Sigmoid colon (tissue), 6 donors: ENCODE measurements at regions not wholly inside any gene's neighbourhood (a gene's known extent, or its start where the extent isn't known, plus 50 kb on each side); places are given as distances from the start of the nearest gene placed in this dataset.
"Not testable (repeated sequence)": the region's sequence is repeated elsewhere in the genome, so short reads cannot be mapped to it uniquely, and the experiment has no call there.

ENCODE experiments used
- DNase-seq: peaks from one replicate; pipeline ENCODE4 v3.0.0-alpha.2; 2019
- H3K27ac ChIP-seq, 4 donors: fragments of 200-600 bp; sonication (generic); one replicate each; pipeline ENCODE4 v1.5.1; 2016 to 2019; ENCODE audit warnings: mild to moderate bottlenecking in 1 of 4
- H3K27me3 ChIP-seq, 3 donors: fragments of 200-600 bp; sonication (generic); one replicate each; pipeline ENCODE4 v1.5.1; 2019; ENCODE audit warnings: mild to moderate bottlenecking in 1 of 3
- H3K36me3 ChIP-seq, 4 donors: fragments of 200-600 bp; sonication (generic); one replicate each; pipeline ENCODE4 v1.5.1; 2016 to 2019
- H3K4me1 ChIP-seq, 4 donors: fragments of 200-600 bp; sonication (generic); one replicate each; pipeline ENCODE4 v1.5.1; 2017 to 2019
- H3K4me3 ChIP-seq, 4 donors: fragments of 200-600 bp; sonication (generic); one replicate each; pipeline ENCODE4 v1.5.1; 2017 to 2019; ENCODE audit warnings: mild to moderate bottlenecking in 2 of 4, moderate library complexity in 1 of 4
- H3K9me3 ChIP-seq, 4 donors: fragments of 200-600 bp in 3 of 4; sonication (generic) in 3 of 4; one replicate each; pipeline versions ENCODE4 v1.5.1 to v1.6.1; 2013 to 2019
- EP300 ChIP-seq, 4 donors: sonication (generic); formaldehyde crosslinking; IDR thresholded peaks; one replicate each; pipeline ENCODE4 v1.6.1; 2017; ENCODE audit warnings: antibody characterized with exemption in 4 of 4
- POLR2A ChIP-seq, 2 donors: fragments of 450-650 bp; IDR thresholded peaks; one replicate each; pipeline ENCODE4 v1.6.1; 2016; ENCODE audit warnings: antibody characterized with exemption in 2 of 2, mild to moderate bottlenecking in 2 of 2, moderate library complexity in 2 of 2
- POLR2AphosphoS5 ChIP-seq, 4 donors: sonication (generic); formaldehyde crosslinking; IDR thresholded peaks; one replicate each; pipeline ENCODE4 v1.6.1; 2017; ENCODE audit warnings: antibody characterized with exemption in 4 of 4
- WGBS, 2 donors: extraction: QIAGEN DNeasy Blood & Tissue Kit; methylation state at CpG; one replicate each; pipeline ENCODE4 v1.1.7; 2013; 5-methylcytosine and 5-hydroxymethylcytosine counted together
- intact Hi-C: fragments of 100-400 bp; cut with DNase I; formaldehyde crosslinking; loops from one replicate; pipeline ENCODE4 v1.15.1; 2023
- TF ChIP-seq, protein P1 (sequence below), 4 experiments: fragments of 450-650 bp in 3 of 4; fragments of 200-600 bp in 1 of 4; IDR thresholded peaks; one replicate each; pipeline ENCODE4 v1.5.1; 2016 to 2019; ENCODE audit warnings: antibody characterized with exemption in 4 of 4, mild to moderate bottlenecking in 3 of 4, moderate library complexity in 2 of 4
- donor health status: healthy with polysubstance abuse.
- donor health status: healthy.

DNA sequence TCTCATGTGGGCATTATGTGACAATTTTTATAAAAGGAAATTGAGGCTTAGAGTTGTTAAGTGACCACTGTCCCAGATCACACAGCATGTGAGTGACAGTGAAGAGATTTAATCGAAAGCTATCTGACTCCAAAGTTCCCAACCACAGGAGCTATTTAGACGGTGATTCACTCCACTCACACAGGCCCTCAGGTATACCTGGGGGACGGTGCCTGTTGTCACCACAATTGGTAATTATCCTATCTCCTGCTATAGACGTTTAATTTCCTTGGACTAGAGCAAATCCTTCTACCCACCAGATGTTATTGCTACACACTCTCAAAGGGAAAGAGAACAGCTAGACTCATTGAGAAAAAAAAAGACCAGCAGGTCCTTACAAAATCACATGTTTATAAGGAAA lies 145.5 kb downstream of the KLF6 start:
- intact Hi-C loops = no loop called here
- Histone ChIP-seq H3K36me3 (no peaks in the 10 kb centered on the region), H3K27me3 (no peaks in the 10 kb centered on the region), H3K4me1 (no peaks in the 10 kb centered on the region), H3K9me3 (no peaks in the 10 kb centered on the region), H3K27ac (no peak overlapping the region), H3K4me3 (no peak overlapping the region)
- no peak for DNase-seq
- 83 to 87% methylated on average over 4 of the region's 4 CpGs for WGBS, 2 donors
- no peak for TF ChIP-seq POLR2A (IDR thresholded peaks at IDR 0.05)
- no peak for TF ChIP-seq EP300 (IDR thresholded peaks at IDR 0.05)
- TF ChIP-seq, protein P1, sequence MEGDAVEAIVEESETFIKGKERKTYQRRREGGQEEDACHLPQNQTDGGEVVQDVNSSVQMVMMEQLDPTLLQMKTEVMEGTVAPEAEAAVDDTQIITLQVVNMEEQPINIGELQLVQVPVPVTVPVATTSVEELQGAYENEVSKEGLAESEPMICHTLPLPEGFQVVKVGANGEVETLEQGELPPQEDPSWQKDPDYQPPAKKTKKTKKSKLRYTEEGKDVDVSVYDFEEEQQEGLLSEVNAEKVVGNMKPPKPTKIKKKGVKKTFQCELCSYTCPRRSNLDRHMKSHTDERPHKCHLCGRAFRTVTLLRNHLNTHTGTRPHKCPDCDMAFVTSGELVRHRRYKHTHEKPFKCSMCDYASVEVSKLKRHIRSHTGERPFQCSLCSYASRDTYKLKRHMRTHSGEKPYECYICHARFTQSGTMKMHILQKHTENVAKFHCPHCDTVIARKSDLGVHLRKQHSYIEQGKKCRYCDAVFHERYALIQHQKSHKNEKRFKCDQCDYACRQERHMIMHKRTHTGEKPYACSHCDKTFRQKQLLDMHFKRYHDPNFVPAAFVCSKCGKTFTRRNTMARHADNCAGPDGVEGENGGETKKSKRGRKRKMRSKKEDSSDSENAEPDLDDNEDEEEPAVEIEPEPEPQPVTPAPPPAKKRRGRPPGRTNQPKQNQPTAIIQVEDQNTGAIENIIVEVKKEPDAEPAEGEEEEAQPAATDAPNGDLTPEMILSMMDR (IDR thresholded peaks at IDR 0.05) = no peak
- TF ChIP-seq POLR2AphosphoS5 (IDR thresholded peaks at IDR 0.05) = no peak

DNA sequence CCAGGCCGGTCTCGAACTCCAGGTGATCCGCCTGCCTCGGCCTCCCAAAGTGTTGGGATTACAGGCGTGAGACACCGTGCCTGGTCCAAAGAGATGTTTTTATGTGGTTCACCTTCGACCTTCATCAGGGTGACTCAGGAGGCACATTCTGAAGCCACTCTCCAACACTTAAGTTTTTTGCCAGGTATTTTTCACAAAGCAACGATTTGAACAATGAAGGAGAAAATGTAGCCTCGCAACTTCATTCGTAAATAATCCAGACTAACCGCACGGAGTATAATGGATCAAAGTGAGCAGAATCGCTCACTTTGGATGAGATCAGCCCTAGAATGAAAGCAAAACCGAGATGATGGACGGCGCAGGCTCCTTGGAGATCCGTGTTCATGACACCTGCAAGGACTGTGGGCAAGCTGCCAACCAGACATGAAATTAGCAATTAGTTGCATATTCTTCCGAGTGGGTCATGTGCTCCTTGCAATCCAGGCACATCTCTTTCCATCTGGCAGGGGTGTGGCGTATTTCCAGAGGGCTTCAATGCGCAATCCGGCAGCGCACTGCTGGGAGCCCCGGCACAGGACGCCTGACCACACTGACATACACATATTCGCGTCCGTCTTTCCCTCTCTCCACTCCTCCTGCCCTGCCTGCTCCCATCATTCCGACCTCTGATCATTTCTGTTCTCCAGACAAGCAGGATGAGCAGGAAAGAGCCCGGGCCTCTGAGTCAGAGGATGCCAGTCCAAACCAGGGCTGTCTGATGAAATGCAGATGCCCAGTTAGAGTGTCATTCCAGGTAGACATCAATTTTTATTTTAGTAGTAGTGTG lies 148.4 kb downstream of the KLF6 start:
- WGBS, 2 donors = 93 to 94% methylated on average over 29 of the region's 29 CpGs
- H3K9me3 ChIP-seq = no peaks in the 10 kb centered on the region
- H3K4me3 ChIP-seq = no peak overlapping the region
- no peak for TF ChIP-seq POLR2A (IDR thresholded peaks at IDR 0.05)
- no peak for TF ChIP-seq POLR2AphosphoS5 (IDR thresholded peaks at IDR 0.05)
- no peak for TF ChIP-seq EP300 (IDR thresholded peaks at IDR 0.05)
- TF ChIP-seq, protein P1 (IDR thresholded peaks at IDR 0.05) = no peak
- no peaks in the 10 kb centered on the region for H3K36me3 ChIP-seq
- intact Hi-C loops = no loop called here
- H3K4me1 ChIP-seq = no peaks in the 10 kb centered on the region
- no peak overlapping the region for H3K27ac ChIP-seq
- H3K27me3 ChIP-seq = no peaks in the 10 kb centered on the region
- DNase-seq = no peak

DNA sequence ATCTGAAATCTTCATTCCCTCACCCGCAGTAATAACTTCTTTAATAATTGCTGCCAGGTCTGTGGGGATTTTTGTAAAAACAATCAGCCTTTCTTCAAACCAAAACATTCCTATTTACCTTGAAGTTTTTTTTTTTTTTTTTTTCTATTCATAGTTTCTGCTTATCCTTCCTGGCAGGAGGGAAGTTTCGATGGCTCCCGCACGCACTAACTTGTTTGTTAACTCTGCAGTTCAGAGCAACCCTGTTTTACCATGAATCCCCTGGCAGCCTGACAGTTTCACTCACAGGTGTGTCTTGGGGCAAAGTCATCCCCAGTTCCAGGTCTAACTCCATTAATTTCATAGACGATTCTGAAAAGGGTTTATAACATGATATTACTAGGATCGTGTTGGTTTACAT lies 149.3 kb downstream of the KLF6 start:
- no peaks in the 10 kb centered on the region for H3K36me3 ChIP-seq
- no peak overlapping the region for H3K4me3 ChIP-seq
- H3K27ac ChIP-seq = no peak overlapping the region
- H3K27me3 ChIP-seq = no peaks in the 10 kb centered on the region
- WGBS, 2 donors = 23 to 66% methylated on average over 6 of the region's 6 CpGs
- H3K9me3 ChIP-seq = no peaks in the 10 kb centered on the region
- H3K4me1 ChIP-seq = no peaks in the 10 kb centered on the region
- TF ChIP-seq EP300 (IDR thresholded peaks at IDR 0.05) (no peak), POLR2A (IDR thresholded peaks at IDR 0.05) (no peak), POLR2AphosphoS5 (IDR thresholded peaks at IDR 0.05) (no peak)
- TF ChIP-seq, protein P1 (IDR thresholded peaks at IDR 0.05) = no peak
- intact Hi-C loops = no loop called here
- no peak for DNase-seq

DNA sequence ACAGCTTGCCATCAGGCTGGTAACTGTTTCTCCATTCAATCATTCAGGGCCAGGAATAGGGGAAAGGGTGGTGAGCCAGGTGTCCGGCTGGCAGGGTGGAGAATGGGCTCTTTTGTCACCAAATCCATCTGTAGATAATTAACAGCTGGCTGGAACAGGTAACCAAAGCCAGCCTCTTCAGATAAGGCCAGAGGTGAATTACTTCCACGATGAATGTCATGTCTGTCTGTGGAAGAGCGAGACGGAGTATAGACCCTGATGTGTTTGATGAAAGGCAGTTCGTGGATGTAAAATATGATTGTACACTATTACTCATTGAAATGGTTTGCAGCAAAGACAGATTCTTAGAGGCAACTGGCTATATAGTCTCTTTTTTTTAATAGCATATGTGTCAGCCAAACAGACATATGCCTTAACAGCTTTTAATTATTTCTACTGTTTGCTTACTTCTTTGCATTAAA lies 149.8 kb downstream of the KLF6 start:
- Histone ChIP-seq H3K27me3 (no peaks in the 10 kb centered on the region), H3K36me3 (no peaks in the 10 kb centered on the region), H3K9me3 (no peaks in the 10 kb centered on the region), H3K27ac (no peak overlapping the region), H3K4me1 (no peaks in the 10 kb centered on the region), H3K4me3 (no peak overlapping the region)
- 21 to 70% methylated on average over 5 of the region's 5 CpGs for WGBS, 2 donors
- intact Hi-C loops = no loop called here
- TF ChIP-seq POLR2AphosphoS5 (IDR thresholded peaks at IDR 0.05) = no peak
- TF ChIP-seq POLR2A (IDR thresholded peaks at IDR 0.05) = no peak
- TF ChIP-seq EP300 (IDR thresholded peaks at IDR 0.05) = no peak
- TF ChIP-seq, protein P1 (IDR thresholded peaks at IDR 0.05) = no peak
- DNase-seq = no peak

DNA sequence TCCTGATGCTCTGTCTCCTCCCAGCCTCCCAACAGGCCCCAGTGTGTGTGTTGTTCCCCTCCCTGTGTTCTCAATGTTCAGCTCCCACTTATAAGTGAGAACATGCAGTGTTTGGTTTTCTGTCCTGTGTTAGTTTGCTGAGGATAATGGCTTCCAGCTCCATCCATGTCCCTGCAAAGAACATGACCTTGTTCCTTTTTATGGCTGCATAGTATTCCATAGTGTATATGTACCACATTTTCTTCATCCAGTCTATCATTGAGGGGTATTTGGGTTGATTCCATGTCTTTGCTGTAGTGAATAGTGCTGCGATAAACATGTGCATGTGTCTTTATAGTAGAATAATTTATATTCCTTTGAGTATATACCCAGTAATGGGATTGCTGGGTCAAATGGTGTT lies 150.4 kb downstream of the KLF6 start:
- H3K9me3 ChIP-seq, H3K27ac ChIP-seq, DNase-seq, intact Hi-C loops, H3K4me1 ChIP-seq, H3K4me3 ChIP-seq, H3K36me3 ChIP-seq, H3K27me3 ChIP-seq: not testable (repeated sequence)
- WGBS, 2 donors = 93 to 99% methylated on average over 1 of the region's 1 CpG
